Left colon (tissue), 2 donors: ENCODE measurements at regions not wholly inside any gene's neighbourhood (a gene's known extent, or its start where the extent isn't known, plus 50 kb on each side); places are given as distances from the start of the nearest gene placed in this dataset.
A peak's percentile ranks its signal among the peaks of the same experiment; 100 is the strongest.
"Not testable (repeated sequence)": the region's sequence is repeated elsewhere in the genome, so short reads cannot be mapped to it uniquely, and the experiment has no call there.

Experiments used
- ATAC-seq: fragments of 200-7000 bp; cut with Tn5 transposase; one replicate; pipeline ENCODE4 v1.9.1; 2020; ENCODE audit warnings: mild to moderate bottlenecking, moderate library complexity
- DNase-seq, 2 donors: peaks; one replicate each; pipeline ENCODE4 v3.0.0-alpha.2; 2020
- intact Hi-C, 2 donors: fragments of 100-400 bp; cut with DNase I in 1 of 2; cut with micrococcal nuclease in 1 of 2; formaldehyde crosslinking; loops; one replicate each; pipeline versions ENCODE4 v1.11.2 to v1.14.0; 2022; cut with DNase I, micrococcal nuclease
- donor health status: DM: no; HTN: no; CAD: no.
- donor health status: DM: yes; HTN: yes; CAD: no.

DNA sequence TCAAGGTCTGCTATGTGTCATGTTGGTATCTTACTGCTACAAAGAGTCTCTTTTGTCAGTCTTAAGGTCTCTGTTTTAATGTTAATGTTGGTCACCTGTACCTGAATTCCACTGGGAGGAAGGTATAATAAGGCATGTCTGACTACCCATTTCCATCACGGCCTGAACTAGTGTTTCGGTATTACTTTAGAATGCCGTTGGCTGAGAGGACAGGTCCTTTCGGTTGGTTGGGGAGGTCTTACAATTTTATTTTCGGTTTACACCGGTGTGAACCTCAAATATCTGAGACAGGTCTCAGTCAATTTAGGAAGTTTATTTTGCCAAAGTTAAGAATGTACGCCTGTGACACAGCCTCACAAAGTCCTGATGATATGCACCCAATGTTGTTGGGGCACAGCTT, 154.9 kb upstream of the ABCA1 start:
- intact Hi-C loops, result no loop called here
- ATAC-seq (no peak), DNase-seq (no peak)

DNA sequence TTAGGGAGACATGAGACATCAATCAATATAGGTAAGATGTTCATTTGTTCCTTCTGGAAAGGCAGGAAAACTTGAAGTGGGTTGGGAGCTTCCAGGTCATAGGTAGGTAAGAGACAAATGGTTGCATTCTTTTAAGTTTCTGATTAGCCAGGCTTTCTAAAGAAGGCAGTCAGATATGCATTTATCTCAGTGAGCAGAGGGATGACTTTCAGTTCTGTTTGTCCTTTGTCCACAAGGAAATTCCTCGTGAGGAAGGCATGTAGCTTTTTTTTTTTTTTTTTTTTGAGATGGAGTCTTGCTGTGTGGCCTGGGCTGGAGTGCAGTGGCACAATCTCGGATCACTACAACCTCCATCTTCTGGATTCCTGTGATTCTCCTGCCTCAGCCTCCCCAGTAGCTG, 155.3 kb upstream of the ABCA1 start:
- intact Hi-C loops, result no loop called here
- no peak for DNase-seq
- no peak for ATAC-seq

DNA sequence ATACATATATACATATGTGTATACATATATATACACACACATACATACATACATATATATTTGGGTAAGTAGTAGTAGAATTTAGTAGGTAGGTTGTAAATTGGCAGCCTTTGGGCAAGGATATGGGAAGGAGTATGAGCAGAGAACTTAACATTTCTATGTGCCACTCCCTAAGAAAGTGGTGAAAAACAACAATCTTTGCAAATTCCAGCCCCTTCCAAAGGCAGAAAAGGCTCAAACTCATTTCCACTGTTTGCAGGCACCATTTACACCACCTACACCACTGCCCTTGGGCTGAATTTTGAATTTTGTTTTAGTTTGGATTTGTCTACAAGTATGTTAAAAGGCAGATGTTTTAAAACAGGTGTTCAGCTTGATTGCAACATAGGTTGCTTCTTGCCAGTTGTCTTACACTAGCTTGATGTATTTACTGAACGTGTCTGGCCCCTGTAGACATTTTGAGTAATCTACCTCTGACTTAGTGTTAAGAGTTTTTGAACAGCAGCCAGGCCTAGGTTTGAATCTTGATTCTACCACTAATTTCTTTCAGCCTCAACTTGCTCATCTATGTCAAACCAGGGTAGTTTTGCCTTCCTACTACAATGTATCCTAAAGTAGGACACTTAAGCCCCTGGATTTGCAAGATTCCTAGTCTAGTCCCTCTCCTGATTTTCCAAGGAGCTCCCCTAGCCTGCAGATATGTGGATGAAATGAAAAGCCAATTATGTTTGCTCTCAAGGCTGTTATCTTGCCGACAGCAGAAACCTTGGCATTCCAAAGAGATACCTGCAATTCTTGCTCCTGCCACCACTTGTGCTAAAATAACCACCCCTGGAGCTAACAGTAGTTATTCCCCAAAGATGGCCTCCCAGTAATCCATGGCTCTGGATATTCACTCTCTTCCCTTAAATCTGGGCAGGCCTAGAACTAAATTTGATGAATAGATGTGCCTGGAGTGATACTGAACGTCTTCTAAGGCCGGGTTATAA, 156.2 kb upstream of the SLC44A1 start:
- intact Hi-C loops, result no loop called here
- no peak for ATAC-seq
- no peak for DNase-seq

DNA sequence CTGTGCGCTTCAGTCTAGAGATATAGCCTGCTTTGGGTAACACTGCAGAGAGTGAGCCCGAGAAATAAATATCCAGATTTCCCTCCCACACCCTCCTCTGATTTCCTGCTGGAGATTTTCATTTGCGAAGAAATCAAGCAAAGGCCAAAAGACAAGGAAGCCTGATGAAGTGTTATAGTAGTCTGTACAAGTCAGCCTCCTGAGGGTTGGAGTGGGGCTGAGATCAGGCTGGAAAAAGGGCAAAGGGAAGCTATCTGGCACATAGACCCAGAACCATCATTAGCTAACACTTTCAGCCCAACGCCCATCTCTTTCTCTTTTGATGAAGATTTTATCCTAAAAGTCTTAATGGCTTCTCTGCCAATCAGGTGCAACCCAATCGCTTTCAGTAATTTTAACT, 154.6 kb upstream of the SLC44A1 start:
- no peak for ATAC-seq
- DNase-seq, result no peak
- intact Hi-C loops, result no loop called here

DNA sequence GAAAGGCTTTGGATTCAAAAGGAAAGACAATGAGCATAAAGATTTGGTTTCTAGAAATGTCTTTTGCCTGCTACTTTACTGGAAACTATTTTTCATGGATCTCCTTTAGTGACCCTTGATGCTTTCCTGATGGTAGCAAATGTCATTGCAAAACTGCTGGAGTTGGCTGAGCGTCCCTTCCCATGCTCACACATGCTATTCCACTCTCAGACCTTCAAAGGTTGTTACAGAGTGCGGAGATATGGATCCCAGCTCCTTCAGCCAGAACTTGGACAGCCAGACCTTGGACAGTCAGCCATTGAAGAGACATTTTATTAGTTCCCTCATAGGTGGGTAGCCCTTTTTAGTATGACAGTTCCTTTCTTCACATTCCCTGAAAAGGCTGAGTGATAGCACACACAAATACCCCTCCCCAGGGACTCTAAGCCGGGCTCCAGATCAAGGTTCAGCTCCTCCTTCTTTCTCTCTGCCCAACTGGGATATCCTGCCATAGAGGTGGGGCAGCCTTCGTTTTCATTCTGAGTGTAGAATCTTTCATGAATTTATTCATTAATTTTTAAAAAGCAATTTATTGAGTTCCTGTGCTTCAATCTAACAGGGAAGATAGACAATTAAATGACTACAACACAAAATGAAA, 153.3 kb upstream of the SLC44A1 start:
- DNase-seq (no peak), ATAC-seq (no peak)
- intact Hi-C loops, result no loop called here

DNA sequence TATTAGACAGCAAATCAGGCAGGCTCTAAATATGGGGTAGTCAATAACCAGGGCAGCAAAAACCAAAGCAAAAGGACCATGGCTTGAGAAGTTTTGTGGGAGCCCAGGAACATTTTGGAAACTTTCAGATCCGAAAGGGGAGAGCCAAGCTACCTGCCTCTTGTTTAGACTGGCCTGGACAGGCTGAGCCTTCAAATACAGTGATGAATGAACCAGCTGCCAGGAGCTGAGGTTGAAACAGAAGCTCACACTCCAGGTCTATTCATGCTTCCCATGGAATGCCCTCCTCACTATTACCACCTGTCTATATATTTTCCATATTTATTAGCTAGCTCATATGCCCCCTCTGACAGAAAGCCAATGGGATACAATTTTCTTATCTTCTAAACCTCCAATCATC, 150.8 kb upstream of the SLC44A1 start:
- intact Hi-C loops, result no loop called here
- ATAC-seq (no peak), DNase-seq (no peak)

DNA sequence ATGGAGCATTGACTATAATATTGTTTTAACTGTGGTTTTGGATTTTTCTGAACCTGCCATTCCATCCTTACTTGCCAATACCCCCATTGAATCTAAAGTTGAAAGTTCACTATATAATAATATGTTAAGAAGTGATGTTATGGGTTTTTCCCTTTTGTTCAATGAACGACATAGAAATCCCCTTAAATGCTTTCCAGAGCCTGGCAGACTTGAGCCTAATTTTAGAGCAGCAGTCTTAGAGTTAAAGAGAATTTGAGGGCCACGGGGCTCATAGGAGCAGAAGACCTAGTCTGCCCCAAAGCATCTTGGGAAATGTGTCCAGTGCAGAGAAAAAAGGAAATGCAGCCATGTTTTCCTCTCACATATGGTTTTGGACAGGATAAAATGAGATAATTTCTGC, 146.1 kb upstream of the SLC44A1 start:
- no peak for ATAC-seq
- intact Hi-C loops, result no loop called here
- no peak for DNase-seq

DNA sequence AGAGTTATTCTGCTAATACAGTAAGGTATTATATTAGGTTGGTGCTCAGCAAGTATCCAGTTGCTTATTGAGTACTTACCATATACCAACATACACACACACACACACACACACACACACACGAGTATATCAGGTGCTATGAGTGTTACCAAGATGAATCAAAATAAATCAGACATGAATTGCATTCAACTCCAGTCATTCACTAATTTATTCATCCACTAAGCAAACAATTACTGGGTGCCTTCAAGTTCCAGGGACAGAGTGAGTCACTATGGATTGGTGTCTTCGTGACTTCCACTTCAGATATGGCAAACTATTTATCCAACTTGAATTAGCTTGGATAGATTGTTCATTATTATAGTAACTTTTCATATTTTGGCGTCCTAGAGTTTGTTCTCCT, 140.7 kb upstream of the SLC44A1 start:
- no peak for DNase-seq

DNA sequence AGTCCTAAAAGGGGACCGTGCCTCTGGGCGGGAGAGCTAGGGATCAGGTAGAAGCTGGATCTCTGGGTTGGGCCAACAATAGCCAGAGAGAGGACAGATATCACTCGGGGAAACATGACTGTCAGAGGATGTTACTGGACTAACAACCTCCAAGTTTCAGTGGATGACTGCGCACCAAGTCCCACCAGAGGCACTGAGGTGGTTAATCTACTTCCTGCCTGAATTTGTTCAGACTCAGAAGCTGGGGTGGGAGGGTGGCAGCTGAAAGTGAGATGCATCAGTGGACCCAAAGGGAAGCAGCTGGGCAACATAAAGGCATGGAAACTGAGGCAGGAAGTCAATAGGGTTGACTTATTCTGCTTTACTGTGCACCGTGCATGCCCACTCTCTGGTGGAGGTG, 130.1 kb upstream of the SLC44A1 start:
- ATAC-seq (no peak), DNase-seq (no peak)
- intact Hi-C loops, result no loop called here

More for the DNA sequence above, 140.7 kb upstream of the SLC44A1 start:
- no peak for ATAC-seq
- intact Hi-C loops, result no loop called here

DNA sequence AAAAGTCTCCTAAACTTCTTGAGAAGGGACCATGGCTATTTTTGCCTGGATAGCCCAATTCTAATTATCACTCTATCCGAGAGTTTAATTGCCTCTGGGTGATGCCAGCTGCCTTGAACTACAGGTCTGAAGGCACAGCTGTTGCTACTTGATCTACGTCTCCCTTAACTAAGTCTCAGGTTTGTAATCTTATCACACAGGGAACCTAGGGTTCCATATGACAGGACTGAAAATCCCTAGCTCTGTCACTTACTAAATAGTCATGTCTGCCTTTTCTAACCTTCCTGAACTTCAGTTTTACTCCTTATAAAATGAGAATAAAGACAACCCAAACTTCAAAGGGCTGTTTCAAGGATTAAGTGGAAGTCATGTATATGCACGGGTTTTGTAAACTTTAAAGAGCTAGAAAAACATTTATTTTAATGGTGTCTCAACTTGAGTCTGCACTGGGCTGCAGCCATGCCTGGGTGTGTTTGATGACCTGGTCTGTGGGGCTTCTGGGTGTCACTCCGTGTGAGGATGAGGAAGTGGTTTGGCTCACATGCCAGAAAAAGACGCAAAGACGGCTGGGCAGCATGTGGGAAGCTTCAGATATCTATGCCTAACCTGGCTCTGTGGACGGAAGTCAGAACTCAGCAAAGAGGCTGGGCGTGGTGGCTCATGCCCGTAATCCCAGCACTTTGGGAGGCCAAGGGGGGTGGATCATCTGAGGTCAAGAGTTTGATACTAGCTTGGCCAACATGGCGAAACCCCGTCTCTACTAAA, 129.3 kb upstream of the SLC44A1 start:
- intact Hi-C loops, result no loop called here
- ATAC-seq (peak; percentile 45), DNase-seq (peak; percentile 41 to 59)

DNA sequence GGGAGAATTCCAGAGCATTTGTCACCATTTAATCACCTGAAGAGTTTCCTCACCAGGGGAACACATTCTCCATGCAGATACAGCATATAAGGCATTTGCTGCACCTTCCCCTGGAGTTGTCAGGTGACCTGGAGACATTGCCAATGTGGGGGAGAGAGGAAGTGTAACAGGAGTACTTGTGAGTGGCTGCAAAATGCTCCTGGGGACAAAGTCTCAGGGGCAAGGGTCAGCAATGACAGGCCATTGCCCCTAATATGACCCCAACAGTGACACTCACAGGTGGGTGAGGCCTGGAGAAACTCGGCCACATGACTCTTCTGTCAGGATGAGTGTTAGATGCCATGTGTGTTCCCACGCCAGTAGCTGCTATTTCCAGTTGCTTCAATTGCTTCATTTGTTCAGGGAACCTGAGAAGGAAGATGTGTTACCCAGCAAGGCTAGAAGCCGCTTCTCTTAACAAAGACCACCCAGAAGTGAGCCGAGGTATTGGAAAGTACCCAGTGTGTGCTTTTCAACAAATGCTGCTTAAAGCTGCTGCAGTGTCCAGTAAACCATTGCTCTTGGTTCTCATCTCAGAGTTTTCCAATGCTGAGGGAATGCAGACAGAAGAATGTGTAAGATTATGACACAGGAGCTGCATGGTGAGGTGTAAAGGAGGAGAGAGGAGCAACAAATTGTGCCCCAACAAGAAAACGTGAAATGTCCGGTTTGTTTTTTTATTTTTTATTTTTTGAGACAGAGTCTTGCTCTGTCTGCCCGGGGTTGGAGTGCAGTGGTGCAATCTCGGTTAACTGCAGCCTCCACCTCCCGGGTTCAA, 128.2 kb upstream of the SLC44A1 start:
- no peak for DNase-seq
- peak; percentile 46 for ATAC-seq
- intact Hi-C loops, result no loop called here

DNA sequence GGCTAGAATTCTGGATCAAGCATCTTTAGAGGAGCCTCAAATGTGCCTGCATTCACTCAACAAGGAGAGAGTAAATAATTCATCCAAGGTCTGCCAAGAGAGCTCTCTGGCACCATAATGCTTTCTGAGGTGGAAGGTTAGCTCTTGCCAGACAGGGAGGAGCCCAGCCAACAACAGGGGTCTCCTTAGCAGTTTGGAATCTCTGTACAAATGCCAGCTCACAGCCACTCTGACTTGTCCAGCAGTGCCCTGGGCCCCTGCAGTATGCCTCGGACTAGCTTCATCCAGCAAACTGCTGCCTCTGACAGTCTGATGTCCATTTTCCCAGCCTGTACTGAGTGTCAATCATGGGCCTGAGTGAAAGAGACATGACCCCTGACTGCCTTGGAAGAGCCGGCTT, 127.2 kb upstream of the SLC44A1 start:
- intact Hi-C loops, result no loop called here
- no peak for ATAC-seq
- no peak for DNase-seq

DNA sequence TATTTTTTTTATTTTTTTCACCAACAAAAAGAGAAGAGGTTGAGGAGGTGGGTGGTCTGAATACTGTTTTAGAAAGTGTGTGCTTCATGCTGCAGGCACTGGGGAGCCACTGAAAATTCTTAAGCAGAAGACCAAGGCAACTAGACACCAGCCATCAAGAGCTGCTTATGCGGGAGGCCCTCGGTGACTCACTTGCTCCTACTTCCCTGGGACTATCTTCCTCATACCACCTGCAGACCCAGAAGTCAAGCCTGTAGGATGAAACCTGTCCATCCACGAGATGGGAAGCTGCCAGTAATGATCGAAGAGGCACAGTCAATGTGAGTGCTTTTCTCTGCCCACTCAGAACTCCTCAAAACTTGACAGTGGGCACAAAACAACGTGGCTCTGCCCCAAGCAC, 125.8 kb upstream of the SLC44A1 start:
- intact Hi-C loops, result no loop called here
- no peak for ATAC-seq

DNA sequence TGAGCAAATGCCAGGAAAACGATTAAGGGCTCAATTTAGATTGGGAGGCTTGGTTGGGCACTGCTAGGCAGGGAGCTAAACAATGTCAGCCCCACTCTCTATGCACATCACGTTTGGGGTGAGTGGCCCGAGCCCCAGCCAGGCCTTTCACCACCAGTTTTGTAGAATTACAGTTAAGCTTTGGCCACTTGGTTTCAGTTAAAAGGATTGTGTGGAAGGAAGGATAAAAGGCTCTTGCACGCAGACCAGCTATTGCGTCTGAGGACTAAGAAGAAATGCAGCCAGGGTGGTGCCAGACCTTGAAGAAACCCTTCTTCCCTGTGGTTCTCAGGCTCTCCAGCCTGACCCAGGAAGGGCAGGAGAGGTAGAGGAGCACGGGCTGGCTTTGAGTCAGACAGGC, 125.3 kb upstream of the SLC44A1 start:
- no peak for ATAC-seq
- intact Hi-C loops, result no loop called here
- no peak for DNase-seq

More for the DNA sequence above, 125.8 kb upstream of the SLC44A1 start:
- DNase-seq, result no peak

DNA sequence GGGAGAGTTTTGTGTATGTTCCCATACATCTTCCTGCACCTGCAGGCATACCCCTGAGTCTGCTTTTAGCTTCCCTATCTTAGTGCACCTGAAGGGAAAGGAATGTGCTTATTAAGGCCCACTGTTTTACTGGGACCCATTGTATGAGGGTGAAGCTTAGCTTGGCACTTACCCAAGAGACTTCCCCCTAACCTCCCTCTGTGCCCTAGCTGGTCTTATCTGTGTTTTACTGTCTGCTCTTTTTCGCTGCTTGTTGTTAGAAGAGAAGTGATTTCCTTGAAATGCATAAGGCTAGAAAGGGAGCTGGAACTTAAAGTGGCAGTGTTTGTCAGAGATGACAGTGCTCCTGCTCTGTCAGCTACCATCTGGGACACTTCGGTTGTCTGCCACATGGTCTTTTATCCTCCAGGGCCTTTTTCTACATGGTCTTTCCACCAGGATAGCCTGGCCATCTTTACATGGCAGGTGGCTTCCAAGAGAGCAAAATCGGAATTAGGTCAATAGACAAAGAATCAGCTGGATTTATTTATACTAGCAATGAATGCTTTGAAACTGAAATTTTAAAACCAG, 122.5 kb upstream of the SLC44A1 start:
- intact Hi-C loops, result no loop called here
- no peak for ATAC-seq
- DNase-seq, result no peak

DNA sequence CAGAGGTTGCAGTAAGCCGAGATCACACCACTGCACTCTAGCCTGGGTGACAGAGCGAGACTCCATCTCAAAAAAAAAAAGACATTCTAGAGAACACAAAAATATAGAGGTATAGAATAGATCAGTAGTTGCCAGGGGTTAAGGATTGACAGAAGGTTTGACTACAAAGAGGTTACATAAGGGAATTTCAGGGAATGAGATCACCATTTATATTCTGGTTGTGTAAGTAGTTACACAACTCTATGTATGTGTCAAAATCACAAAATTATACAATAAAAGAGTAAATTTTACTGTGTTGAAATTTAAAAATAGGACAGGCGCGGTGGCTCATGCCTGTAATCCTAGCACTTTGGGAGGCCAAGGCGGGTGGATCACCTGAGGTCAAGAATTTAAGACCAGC, 119.9 kb upstream of the SLC44A1 start:
- DNase-seq, ATAC-seq, intact Hi-C loops: not testable (repeated sequence)

DNA sequence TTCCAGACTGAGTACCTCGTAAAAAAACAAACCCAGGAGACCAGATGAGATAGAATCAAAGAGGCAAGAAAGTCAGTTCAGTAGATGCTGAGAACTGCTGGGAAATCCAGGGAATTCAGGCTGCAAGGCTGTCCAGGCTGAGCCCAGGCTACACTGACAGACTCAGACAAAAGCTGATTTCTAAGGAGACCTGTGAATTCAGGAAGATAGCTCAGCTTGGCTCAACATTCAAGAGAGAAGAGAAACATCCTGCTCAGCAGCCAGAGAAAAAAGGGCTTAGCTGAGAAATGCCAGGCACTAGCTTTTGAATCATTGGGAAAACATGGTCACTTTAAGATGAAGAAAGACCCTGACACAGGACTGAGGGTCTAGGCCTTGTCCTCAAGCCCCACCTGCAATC, 118.2 kb upstream of the SLC44A1 start:
- intact Hi-C loops, result no loop called here
- no peak for DNase-seq
- no peak for ATAC-seq

DNA sequence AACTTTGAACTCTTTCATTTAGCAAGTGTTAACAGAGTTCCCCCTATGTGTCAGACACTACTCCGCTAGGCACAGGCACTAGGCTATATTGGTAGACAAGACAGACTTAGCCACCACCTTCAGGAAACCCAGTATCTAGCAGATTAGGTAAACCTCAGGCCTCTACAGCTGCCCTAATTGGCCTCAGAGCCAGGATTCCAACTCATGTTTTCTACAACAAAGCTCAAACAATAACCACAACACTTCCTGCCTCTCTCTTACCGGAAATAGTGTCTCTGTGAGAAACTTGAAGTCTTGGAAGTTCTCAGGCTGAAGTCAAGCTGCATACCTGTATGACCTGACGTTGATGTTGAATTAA, 116.6 kb upstream of the SLC44A1 start:
- ATAC-seq (peak; percentile 40), DNase-seq (no peak)
- intact Hi-C loops, result no loop called here
